ENCODE measurements at regions not wholly inside any gene's neighbourhood (a gene's known extent, or its start where the extent isn't known, plus 50 kb on each side); places are given as distances from the start of the nearest gene placed in this dataset.

- TF ChIP-seq POLR2AphosphoS5 (IDR thresholded peaks at IDR 0.05; ENCODE audit: low read depth, low read length) (no peak), POLR2A (IDR thresholded peaks at IDR 0.05; ENCODE audit: low read depth, low read length) (no peak)
These were observed 119.7 kb upstream of the PCDH7 start for GRCh38 chr4:30600246-30601017.
